ENCODE measurements at regions not wholly inside any gene's neighbourhood (a gene's known extent, or its start where the extent isn't known, plus 50 kb on each side); places are given as distances from the start of the nearest gene placed in this dataset.
"Not testable (repeated sequence)": the region's sequence is repeated elsewhere in the genome, so short reads cannot be mapped to it uniquely, and the experiment has no call there.

DNA sequence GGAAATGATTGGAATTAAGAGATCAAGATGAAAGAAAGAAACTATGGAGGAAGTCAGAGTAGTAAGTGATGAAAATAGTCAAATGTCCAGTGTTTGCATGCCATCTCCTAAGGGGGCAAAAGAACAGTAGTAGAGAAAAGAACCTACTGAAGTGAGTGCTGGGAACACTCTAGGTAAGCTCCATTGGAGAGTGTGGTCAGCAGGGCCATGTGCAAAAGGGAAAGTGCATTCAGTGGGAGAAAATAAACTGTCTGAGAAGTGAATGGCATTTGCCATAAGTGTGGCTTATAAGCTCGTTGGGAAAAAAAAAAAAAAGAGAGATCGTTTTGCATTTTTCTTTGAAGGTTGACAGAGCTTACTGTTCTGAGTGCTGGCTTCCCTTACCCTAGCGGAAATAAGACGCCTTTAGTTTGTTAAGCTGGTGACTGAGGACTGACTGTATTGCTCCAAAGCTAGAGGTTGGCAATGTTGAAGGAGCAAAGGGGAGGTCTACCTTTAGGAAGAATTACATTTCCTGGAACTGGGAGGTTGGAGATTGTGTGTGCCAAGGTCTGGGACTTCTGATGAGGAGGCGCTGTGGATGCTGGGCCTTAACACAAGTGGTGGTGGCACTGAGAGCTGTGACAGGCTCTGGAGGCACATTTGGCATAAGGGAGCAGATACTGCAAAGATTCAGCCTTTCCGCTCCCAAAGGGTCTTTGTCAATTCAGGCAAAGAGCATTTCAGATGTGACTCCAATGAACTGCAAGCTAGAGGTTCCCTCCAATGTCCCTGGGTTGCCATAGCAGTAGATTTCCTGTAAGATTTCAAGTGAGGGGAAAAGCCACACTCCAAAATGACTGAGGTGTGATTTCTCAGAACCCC is 287.8 kb upstream of the SATB1 start:
- no peak overlapping the region for H3K9ac ChIP-seq (ENCODE audit: low read length)
- no peaks in the 10 kb centered on the region for H3K4me1 ChIP-seq (ENCODE audit: control insufficient read depth, insufficient read depth, low read length)
- no peaks in the 10 kb centered on the region for H3K27me3 ChIP-seq (replicated peaks; ENCODE audit: control insufficient read depth, insufficient read depth, low read length)
- no peaks in the 10 kb centered on the region for H3K9me3 ChIP-seq (ENCODE audit: control insufficient read depth, low read length)
- no peaks in the 10 kb centered on the region for H3K36me3 ChIP-seq (ENCODE audit: control insufficient read depth, insufficient read depth, low read length, severe bottlenecking)
- no peak for DNase-seq (ENCODE audit: low read depth)
- H3K4me3 ChIP-seq (ENCODE audit: low read length), result no peak overlapping the region

DNA sequence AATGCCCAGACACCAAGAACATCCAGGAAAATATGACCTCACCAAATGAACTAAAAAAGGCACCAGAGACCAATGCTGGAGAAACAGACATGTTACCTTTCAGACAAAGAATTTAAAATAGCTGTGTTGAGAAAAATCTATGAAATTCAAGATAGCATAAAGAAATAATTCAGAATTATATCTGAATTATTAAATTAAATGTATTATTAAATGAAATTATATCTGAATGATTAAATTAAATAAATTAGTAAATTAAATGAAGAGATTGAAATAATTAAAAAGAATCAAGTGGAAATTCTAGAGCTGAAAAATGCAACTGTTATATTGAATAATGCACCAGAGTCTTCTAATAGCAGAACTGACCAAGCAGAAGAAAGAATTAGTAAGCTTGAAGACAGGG is 279.2 kb upstream of the SATB1 start:
- H3K9ac ChIP-seq (ENCODE audit: low read length), result no peak overlapping the region
- H3K4me3 ChIP-seq (ENCODE audit: low read length), result no peak overlapping the region
- no peak for DNase-seq (ENCODE audit: low read depth)
- H3K9me3 ChIP-seq (ENCODE audit: control insufficient read depth, low read length), result peaks cover 15% of the 10 kb centered on the region
- no peaks in the 10 kb centered on the region for H3K36me3 ChIP-seq (ENCODE audit: control insufficient read depth, insufficient read depth, low read length, severe bottlenecking)
- H3K27me3 ChIP-seq (replicated peaks; ENCODE audit: control insufficient read depth, insufficient read depth, low read length), result no peaks in the 10 kb centered on the region
- no peaks in the 10 kb centered on the region for H3K4me1 ChIP-seq (ENCODE audit: control insufficient read depth, insufficient read depth, low read length)

DNA sequence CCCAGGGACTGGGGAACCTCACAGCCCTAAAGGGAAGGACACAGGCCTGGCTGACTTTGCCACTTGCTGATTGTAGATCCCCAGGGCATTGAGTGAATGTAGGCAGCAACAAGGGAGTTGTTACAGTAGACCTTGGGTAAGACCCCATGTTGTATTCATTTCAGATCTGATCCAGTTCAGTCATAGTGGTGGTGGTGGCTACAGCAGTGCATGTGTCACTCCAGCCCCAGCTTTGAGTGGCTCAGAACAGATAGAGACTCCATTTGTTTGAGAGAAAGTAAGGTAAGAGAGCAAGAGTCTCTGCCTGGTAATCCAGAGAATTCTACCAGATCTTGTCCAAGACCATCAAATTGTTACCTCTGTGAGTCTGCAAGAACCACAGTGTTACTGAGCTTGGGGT is 278.7 kb upstream of the SATB1 start:
- no peak overlapping the region for H3K4me3 ChIP-seq (ENCODE audit: low read length)
- H3K27me3 ChIP-seq (replicated peaks; ENCODE audit: control insufficient read depth, insufficient read depth, low read length), result no peaks in the 10 kb centered on the region
- DNase-seq (ENCODE audit: low read depth), result no peak
- no peaks in the 10 kb centered on the region for H3K4me1 ChIP-seq (ENCODE audit: control insufficient read depth, insufficient read depth, low read length)
- peaks cover 15% of the 10 kb centered on the region for H3K9me3 ChIP-seq (ENCODE audit: control insufficient read depth, low read length)
- H3K9ac ChIP-seq (ENCODE audit: low read length), result no peak overlapping the region
- no peaks in the 10 kb centered on the region for H3K36me3 ChIP-seq (ENCODE audit: control insufficient read depth, insufficient read depth, low read length, severe bottlenecking)

DNA sequence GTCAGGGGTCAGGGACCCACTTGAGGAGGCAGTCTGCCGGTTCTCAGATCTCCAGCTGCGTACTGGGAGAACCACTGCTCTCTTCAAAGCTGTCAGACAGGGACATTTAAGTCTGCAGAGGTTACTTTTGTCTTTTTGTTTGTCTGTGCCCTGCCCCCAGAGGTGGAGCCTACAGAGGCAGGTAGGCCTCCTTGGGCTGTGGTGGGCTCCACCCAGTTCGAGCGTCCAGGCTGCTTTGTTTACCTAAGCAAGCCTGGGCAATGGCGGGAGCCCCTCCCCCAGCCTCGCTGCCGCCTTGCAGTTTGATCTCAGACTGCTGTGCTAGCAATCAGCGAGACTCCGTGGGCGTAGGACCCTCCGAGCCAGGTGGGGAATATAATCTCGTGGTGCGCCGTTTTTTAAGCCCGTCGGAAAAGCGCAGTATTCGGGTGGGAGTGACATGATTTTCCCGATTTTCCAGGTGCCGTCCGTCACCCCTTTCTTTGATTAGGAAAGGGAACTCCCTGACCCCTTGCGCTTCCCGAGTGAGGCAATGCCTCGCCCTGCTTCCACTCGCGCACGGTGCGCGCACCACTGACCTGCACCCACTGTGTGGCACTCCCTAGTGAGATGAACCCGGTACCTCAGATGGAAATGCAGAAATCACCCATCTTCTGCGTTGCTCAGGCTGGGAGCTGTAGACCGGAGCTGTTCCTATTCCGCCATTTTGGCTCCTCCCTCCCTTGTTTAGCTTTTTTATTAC is 268.6 kb upstream of the SATB1 start:
- H3K36me3 ChIP-seq (ENCODE audit: control insufficient read depth, insufficient read depth, low read length, severe bottlenecking); H3K9ac ChIP-seq (ENCODE audit: low read length); H3K4me3 ChIP-seq (ENCODE audit: low read length); DNase-seq (ENCODE audit: low read depth); H3K9me3 ChIP-seq (ENCODE audit: control insufficient read depth, low read length); H3K27me3 ChIP-seq (replicated peaks; ENCODE audit: control insufficient read depth, insufficient read depth, low read length); H3K4me1 ChIP-seq (ENCODE audit: control insufficient read depth, insufficient read depth, low read length): not testable (repeated sequence)

DNA sequence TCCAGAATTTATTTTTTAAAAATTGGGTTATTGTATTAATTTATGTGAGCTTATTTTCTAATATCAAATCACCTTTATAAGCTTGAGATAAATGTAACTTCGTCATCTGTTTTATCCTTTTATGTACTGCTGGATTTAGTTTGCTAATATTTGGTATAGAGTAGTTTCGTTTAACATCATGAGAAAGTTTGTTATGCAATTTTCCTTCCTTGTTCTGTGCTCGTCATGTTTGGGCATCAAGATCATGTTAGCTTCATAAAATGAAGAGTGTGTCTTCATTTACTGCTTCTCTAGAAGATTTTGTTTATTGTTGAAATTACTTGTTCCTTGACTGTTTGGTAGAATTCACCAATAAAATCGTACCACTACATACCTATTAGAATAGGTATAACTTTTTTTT is 262.1 kb upstream of the SATB1 start:
- Histone ChIP-seq H3K9ac (ENCODE audit: low read length) (no peak overlapping the region), H3K9me3 (ENCODE audit: control insufficient read depth, low read length) (no peaks in the 10 kb centered on the region), H3K27me3 (replicated peaks; ENCODE audit: control insufficient read depth, insufficient read depth, low read length) (no peaks in the 10 kb centered on the region), H3K4me3 (ENCODE audit: low read length) (no peak overlapping the region), H3K36me3 (ENCODE audit: control insufficient read depth, insufficient read depth, low read length, severe bottlenecking) (no peaks in the 10 kb centered on the region), H3K4me1 (ENCODE audit: control insufficient read depth, insufficient read depth, low read length) (no peaks in the 10 kb centered on the region)
- DNase-seq (ENCODE audit: low read depth), result no peak

DNA sequence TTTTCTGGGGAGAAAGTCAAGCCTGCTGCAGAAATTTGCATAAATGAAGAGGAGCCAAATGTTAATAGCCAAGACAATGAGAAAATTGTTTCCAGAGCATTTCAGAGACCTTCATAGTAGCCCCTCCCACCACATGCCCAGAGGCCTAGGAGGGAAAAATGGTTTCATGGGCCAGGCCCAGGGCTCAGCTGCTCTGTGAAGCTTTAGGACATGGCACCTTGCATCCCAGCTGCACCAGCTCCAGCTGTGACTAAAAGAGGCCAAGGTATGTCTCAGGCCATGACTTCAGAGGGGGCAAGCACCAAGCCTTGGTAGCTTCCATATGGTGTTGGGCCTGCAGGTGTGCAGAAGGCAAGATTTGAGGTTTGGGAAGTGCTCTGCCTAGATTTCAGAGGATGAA is 258.8 kb upstream of the SATB1 start:
- Histone ChIP-seq H3K4me3 (ENCODE audit: low read length) (no peak overlapping the region), H3K4me1 (ENCODE audit: control insufficient read depth, insufficient read depth, low read length) (no peaks in the 10 kb centered on the region)
- no peak for DNase-seq (ENCODE audit: low read depth)

DNA sequence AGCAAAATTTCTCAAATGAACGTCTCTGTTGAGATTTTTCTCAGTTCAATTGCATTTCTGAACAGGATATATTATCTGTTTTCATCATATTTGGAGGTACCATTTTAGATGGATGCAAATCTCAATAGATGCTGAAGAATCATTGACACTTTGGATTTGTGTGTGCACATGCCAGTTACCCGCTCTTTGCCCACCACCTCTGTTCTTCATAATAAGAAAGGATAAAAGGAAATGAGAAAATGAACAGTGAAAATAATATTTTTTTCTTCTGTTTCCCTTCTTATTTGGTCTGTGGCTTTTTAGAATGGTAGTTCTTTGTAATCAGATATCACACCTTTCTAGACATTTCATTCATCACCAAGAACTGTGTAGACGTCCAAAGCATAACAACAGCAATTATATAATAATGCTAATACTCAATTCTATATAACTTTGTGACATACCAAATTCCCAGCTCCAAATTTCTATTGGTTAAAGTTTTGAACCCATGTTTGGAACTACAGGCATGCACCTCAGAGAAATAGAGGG is 256.7 kb upstream of the SATB1 start:
- Histone ChIP-seq H3K27me3 (replicated peaks; ENCODE audit: control insufficient read depth, insufficient read depth, low read length) (no peaks in the 10 kb centered on the region), H3K9me3 (ENCODE audit: control insufficient read depth, low read length) (no peaks in the 10 kb centered on the region), H3K36me3 (ENCODE audit: control insufficient read depth, insufficient read depth, low read length, severe bottlenecking) (no peaks in the 10 kb centered on the region), H3K4me1 (ENCODE audit: control insufficient read depth, insufficient read depth, low read length) (no peaks in the 10 kb centered on the region), H3K9ac (ENCODE audit: low read length) (no peak overlapping the region), H3K4me3 (ENCODE audit: low read length) (no peak overlapping the region)
- DNase-seq (ENCODE audit: low read depth), result no peak

More for the DNA sequence above, 258.8 kb upstream of the SATB1 start:
- Histone ChIP-seq H3K36me3 (ENCODE audit: control insufficient read depth, insufficient read depth, low read length, severe bottlenecking) (no peaks in the 10 kb centered on the region), H3K9me3 (ENCODE audit: control insufficient read depth, low read length) (no peaks in the 10 kb centered on the region), H3K9ac (ENCODE audit: low read length) (no peak overlapping the region), H3K27me3 (replicated peaks; ENCODE audit: control insufficient read depth, insufficient read depth, low read length) (no peaks in the 10 kb centered on the region)

DNA sequence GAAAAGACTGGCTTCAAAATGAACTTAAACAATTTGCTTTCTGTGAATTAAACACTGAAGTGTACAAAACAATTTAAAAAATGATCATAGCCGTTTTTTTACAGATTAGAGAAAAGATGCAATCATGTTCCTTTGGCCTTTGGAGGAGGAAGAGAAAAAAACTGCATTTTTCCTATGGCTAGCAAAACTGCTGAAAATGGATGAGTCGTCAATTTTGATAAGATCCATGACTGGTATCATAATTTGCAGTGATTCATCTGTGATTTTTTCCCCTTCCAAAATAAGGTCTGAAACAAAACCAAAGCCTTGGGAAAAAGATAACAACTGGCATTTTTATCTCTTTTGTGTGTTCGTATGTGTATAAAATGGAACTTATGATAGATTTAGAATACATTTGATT is 255.6 kb upstream of the SATB1 start:
- no peaks in the 10 kb centered on the region for H3K27me3 ChIP-seq (replicated peaks; ENCODE audit: control insufficient read depth, insufficient read depth, low read length)
- no peaks in the 10 kb centered on the region for H3K36me3 ChIP-seq (ENCODE audit: control insufficient read depth, insufficient read depth, low read length, severe bottlenecking)
- H3K4me3 ChIP-seq (ENCODE audit: low read length), result no peak overlapping the region
- no peaks in the 10 kb centered on the region for H3K4me1 ChIP-seq (ENCODE audit: control insufficient read depth, insufficient read depth, low read length)
- DNase-seq (ENCODE audit: low read depth), result no peak
- no peaks in the 10 kb centered on the region for H3K9me3 ChIP-seq (ENCODE audit: control insufficient read depth, low read length)
- no peak overlapping the region for H3K9ac ChIP-seq (ENCODE audit: low read length)

DNA sequence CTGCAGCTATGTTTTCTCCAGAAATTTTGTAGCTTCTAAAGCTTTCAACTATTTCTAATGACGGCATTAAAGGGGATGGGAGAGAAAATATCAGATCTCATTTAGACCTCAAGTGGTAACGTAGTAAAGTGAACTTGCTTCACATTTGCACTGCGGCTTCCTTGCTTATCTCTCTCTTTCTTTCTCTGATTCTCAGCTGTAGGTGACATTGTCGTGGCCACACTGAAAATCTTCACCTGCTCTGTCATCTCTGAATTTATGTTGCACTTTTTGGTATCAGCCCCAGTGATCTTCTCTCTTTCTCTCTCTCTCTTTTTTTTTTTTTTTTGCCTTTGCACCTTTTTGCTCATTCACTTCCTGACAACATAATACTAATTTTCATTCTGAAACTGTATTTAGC is 254.1 kb upstream of the SATB1 start:
- Histone ChIP-seq H3K4me3 (ENCODE audit: low read length) (no peak overlapping the region), H3K4me1 (ENCODE audit: control insufficient read depth, insufficient read depth, low read length) (no peaks in the 10 kb centered on the region), H3K36me3 (ENCODE audit: control insufficient read depth, insufficient read depth, low read length, severe bottlenecking) (no peaks in the 10 kb centered on the region), H3K9ac (ENCODE audit: low read length) (no peak overlapping the region), H3K27me3 (replicated peaks; ENCODE audit: control insufficient read depth, insufficient read depth, low read length) (no peaks in the 10 kb centered on the region), H3K9me3 (ENCODE audit: control insufficient read depth, low read length) (no peaks in the 10 kb centered on the region)
- no peak for DNase-seq (ENCODE audit: low read depth)

DNA sequence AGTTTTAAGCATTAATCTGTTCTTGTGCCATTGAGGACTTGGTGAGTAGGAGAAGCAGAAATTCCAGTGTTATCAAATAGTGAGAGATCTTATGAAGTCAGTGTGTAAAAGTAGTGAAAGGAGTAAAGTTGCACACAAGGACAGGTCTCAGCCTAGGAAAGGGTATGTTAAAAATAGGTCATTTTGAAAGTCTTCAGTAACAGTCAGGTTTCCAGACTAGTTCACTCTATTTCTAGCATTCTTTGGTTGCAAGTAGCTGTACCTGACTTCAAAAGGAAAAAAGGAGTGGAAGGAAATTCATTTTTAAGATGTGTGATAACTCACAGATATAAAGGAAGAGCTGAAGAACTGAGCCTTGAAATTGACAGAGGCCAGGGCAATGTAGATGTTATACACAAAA is 250.1 kb upstream of the SATB1 start:
- no peak overlapping the region for H3K4me3 ChIP-seq (ENCODE audit: low read length)

DNA sequence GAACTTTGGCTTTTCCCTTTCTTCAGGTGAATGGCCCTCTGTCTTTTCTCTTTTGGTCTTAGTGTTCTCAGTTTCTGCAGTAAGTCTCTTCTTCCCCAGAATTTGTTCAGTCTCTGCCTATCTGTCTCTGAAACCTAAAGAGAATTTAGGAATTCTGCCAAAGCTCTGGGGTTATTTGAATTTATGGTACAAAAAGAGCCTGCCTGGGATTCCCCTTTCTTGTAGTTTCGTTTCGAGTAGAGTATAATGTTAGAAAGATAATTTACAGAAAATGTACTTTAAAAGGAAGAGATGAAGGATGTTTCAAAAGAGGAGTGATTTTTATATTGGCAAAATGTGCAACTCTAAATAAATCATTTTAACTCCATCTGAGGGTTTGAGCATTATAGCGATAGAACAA is 247.4 kb upstream of the SATB1 start:
- Histone ChIP-seq H3K27me3 (replicated peaks; ENCODE audit: control insufficient read depth, insufficient read depth, low read length) (no peaks in the 10 kb centered on the region), H3K9me3 (ENCODE audit: control insufficient read depth, low read length) (no peaks in the 10 kb centered on the region), H3K9ac (ENCODE audit: low read length) (no peak overlapping the region), H3K36me3 (ENCODE audit: control insufficient read depth, insufficient read depth, low read length, severe bottlenecking) (no peaks in the 10 kb centered on the region), H3K4me1 (ENCODE audit: control insufficient read depth, insufficient read depth, low read length) (no peaks in the 10 kb centered on the region), H3K4me3 (ENCODE audit: low read length) (no peak overlapping the region)
- DNase-seq (ENCODE audit: low read depth), result no peak

More for the DNA sequence above, 250.1 kb upstream of the SATB1 start:
- no peak for DNase-seq (ENCODE audit: low read depth)
- Histone ChIP-seq H3K9ac (ENCODE audit: low read length) (no peak overlapping the region), H3K27me3 (replicated peaks; ENCODE audit: control insufficient read depth, insufficient read depth, low read length) (no peaks in the 10 kb centered on the region), H3K36me3 (ENCODE audit: control insufficient read depth, insufficient read depth, low read length, severe bottlenecking) (no peaks in the 10 kb centered on the region), H3K9me3 (ENCODE audit: control insufficient read depth, low read length) (no peaks in the 10 kb centered on the region), H3K4me1 (ENCODE audit: control insufficient read depth, insufficient read depth, low read length) (no peaks in the 10 kb centered on the region)
